SK-N-MC (cell line): ENCODE measurements at regions not wholly inside any gene's neighbourhood (a gene's known extent, or its start where the extent isn't known, plus 50 kb on each side); places are given as distances from the start of the nearest gene placed in this dataset.

Source experiments
- EZH2 ChIP-seq: fragments of 200-600 bp; sonication (generic); IDR thresholded peaks from one replicate; pipeline ENCODE4 v1.6.1; 2017; ENCODE audit warnings: antibody characterized with exemption
- POLR2AphosphoS5 ChIP-seq: IDR thresholded peaks from 2 replicates; pipeline ENCODE4 v1.6.1; 2012; ENCODE audit warnings: mild to moderate bottlenecking, low read depth, low read length, borderline replicate concordance

DNA sequence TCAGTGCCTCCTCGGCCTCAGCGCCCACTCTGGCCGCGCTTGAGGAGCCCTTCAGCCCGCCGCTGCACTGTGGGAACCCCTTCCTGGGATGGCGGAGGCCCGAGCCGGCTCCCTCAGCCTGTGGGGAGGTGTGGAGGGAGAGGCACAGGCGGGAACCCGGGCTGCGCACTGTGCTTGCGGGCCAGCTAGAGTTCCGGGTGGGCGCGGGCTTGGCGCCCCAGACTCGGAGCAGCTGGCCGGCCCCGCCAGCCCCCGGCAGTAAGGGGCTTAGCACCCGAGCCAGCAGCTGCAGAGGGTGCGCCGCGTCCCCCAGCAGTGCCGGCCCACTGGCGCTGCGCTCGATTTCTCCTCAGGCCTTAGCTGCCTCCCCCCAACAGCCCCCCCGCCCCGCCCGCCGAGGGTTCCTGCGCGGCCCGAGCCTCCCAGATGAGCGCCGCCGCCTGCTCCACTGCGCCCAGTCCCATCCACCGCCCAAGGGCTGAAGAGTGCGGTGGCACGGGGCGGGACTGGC is 1137.0 kb downstream of the PCDH18 start:
- TF ChIP-seq POLR2AphosphoS5 (no peak), EZH2 (no peak)
